Suprapubic skin (tissue), 4 donors: ENCODE measurements at regions not wholly inside any gene's neighbourhood (a gene's known extent, or its start where the extent isn't known, plus 50 kb on each side); places are given as distances from the start of the nearest gene placed in this dataset.
"Not testable (repeated sequence)": the region's sequence is repeated elsewhere in the genome, so short reads cannot be mapped to it uniquely, and the experiment has no call there.

ENCODE experiments used
- DNase-seq, 2 donors: peaks; one replicate each; pipeline ENCODE4 v3.0.0-alpha.2; 2019; ENCODE audit warnings: low spot score in 2 of 2
- H3K27ac ChIP-seq: fragments of 200-600 bp; sonication (generic); one replicate; pipeline ENCODE4 v1.5.1; 2019
- H3K27me3 ChIP-seq: fragments of 200-600 bp; sonication (generic); one replicate; pipeline ENCODE4 v1.5.1; 2019
- H3K36me3 ChIP-seq: fragments of 200-600 bp; sonication (generic); one replicate; pipeline ENCODE4 v1.5.1; 2019
- H3K4me1 ChIP-seq: fragments of 200-600 bp; sonication (generic); one replicate; pipeline ENCODE4 v1.5.1; 2019
- H3K4me3 ChIP-seq: fragments of 200-600 bp; sonication (generic); one replicate; pipeline ENCODE4 v1.5.1; 2019; ENCODE audit warnings: mild to moderate bottlenecking
- H3K9me3 ChIP-seq: fragments of 200-600 bp; sonication (generic); one replicate; pipeline ENCODE4 v1.5.1; 2019
- EP300 ChIP-seq: sonication (generic); formaldehyde crosslinking; IDR thresholded peaks from one replicate; pipeline ENCODE4 v1.6.1; 2017; ENCODE audit warnings: antibody characterized with exemption
- POLR2A ChIP-seq, 2 donors: fragments of 450-650 bp; IDR thresholded peaks; one replicate each; pipeline ENCODE4 v1.6.1; 2017; ENCODE audit warnings: antibody characterized with exemption in 2 of 2, mild to moderate bottlenecking in 2 of 2, moderate library complexity in 2 of 2
- POLR2AphosphoS5 ChIP-seq, 3 donors: sonication (generic); formaldehyde crosslinking; IDR thresholded peaks; one replicate each; pipeline ENCODE4 v1.6.1; 2017; ENCODE audit warnings: antibody characterized with exemption in 3 of 3
- WGBS: methylation state at CpG from one replicate; pipeline ENCODE4 v1.1.5; 2018; 5-methylcytosine and 5-hydroxymethylcytosine counted together
- TF ChIP-seq, protein P1 (sequence below), 2 donors: fragments of 200-600 bp in 1 of 2; fragments of 450-650 bp in 1 of 2; sonication (generic) in 1 of 2; IDR thresholded peaks; one replicate each; pipeline ENCODE4 v1.5.1; 2016 to 2019; ENCODE audit warnings: antibody characterized with exemption in 2 of 2, mild to moderate bottlenecking in 1 of 2, moderate library complexity in 1 of 2

GRCh38 chr2:173524256-173524955 is 169.7 kb downstream of the CDCA7 start:
- WGBS, result 83% methylated on average over 7 of the region's 7 CpGs
- no peak for TF ChIP-seq EP300
- TF ChIP-seq POLR2AphosphoS5 (IDR thresholded peaks at IDR 0.05), result no peak
- TF ChIP-seq, protein P1, sequence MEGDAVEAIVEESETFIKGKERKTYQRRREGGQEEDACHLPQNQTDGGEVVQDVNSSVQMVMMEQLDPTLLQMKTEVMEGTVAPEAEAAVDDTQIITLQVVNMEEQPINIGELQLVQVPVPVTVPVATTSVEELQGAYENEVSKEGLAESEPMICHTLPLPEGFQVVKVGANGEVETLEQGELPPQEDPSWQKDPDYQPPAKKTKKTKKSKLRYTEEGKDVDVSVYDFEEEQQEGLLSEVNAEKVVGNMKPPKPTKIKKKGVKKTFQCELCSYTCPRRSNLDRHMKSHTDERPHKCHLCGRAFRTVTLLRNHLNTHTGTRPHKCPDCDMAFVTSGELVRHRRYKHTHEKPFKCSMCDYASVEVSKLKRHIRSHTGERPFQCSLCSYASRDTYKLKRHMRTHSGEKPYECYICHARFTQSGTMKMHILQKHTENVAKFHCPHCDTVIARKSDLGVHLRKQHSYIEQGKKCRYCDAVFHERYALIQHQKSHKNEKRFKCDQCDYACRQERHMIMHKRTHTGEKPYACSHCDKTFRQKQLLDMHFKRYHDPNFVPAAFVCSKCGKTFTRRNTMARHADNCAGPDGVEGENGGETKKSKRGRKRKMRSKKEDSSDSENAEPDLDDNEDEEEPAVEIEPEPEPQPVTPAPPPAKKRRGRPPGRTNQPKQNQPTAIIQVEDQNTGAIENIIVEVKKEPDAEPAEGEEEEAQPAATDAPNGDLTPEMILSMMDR (IDR thresholded peaks at IDR 0.05), result no peak
- TF ChIP-seq POLR2A (IDR thresholded peaks at IDR 0.05), result no peak

GRCh38 chr2:173532732-173533531 is 178.3 kb downstream of the CDCA7 start:
- not testable (repeated sequence) for H3K27me3 ChIP-seq, DNase-seq, H3K9me3 ChIP-seq, H3K27ac ChIP-seq, H3K4me1 ChIP-seq, H3K4me3 ChIP-seq, H3K36me3 ChIP-seq
- WGBS, result 81% methylated on average over 27 of the region's 32 CpGs

More at GRCh38 chr2:173524256-173524955, 169.7 kb downstream of the CDCA7 start:
- H3K9me3 ChIP-seq, result no peaks in the 10 kb centered on the region
- H3K27me3 ChIP-seq, result no peaks in the 10 kb centered on the region
- no peak overlapping the region for H3K27ac ChIP-seq
- DNase-seq, result no peak
- H3K4me3 ChIP-seq, result no peak overlapping the region
- H3K4me1 ChIP-seq, result peaks cover 5% of the 10 kb centered on the region
- H3K36me3 ChIP-seq, result no peaks in the 10 kb centered on the region

DNA sequence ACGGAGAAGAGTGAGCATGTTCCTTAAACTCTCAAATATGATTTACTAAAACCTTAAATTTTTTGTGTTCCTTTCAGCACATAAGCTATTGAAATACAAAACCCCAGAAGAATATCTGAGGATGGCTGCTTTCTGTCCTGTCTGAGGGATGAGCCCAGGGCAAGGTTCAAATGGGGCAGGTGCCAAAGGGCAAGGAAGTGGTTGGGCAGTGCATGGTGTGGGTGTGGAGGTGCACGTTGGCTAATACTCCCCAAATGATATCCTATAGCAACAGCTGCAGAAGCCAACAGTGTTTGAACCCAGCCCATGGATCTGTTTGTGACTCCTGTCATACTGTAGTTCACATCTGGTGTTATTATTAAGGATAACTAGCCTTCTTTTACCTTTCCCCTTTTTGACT is 183.0 kb downstream of the CDCA7 start:
- Histone ChIP-seq H3K36me3 (no peaks in the 10 kb centered on the region), H3K27ac (no peak overlapping the region), H3K9me3 (no peaks in the 10 kb centered on the region), H3K4me3 (no peak overlapping the region), H3K4me1 (no peaks in the 10 kb centered on the region), H3K27me3 (no peaks in the 10 kb centered on the region)
- no peak for DNase-seq
- TF ChIP-seq POLR2A (IDR thresholded peaks at IDR 0.05), result no peak
- TF ChIP-seq EP300, result no peak
- WGBS, result 63% methylated on average over 2 of the region's 2 CpGs

GRCh38 chr2:173539615-173540014 is 184.9 kb downstream of the CDCA7 start:
- Histone ChIP-seq H3K27me3 (no peaks in the 10 kb centered on the region), H3K36me3 (no peaks in the 10 kb centered on the region), H3K27ac (no peak overlapping the region), H3K9me3 (no peaks in the 10 kb centered on the region), H3K4me1 (no peaks in the 10 kb centered on the region), H3K4me3 (no peak overlapping the region)
- no peak for TF ChIP-seq POLR2AphosphoS5 (IDR thresholded peaks at IDR 0.05)
- TF ChIP-seq, protein P1 (IDR thresholded peaks at IDR 0.05), result no peak
- no peak for TF ChIP-seq EP300
- no peak for TF ChIP-seq POLR2A (IDR thresholded peaks at IDR 0.05)
- DNase-seq, result no peak
- 97% methylated on average over 2 of the region's 2 CpGs for WGBS

DNA sequence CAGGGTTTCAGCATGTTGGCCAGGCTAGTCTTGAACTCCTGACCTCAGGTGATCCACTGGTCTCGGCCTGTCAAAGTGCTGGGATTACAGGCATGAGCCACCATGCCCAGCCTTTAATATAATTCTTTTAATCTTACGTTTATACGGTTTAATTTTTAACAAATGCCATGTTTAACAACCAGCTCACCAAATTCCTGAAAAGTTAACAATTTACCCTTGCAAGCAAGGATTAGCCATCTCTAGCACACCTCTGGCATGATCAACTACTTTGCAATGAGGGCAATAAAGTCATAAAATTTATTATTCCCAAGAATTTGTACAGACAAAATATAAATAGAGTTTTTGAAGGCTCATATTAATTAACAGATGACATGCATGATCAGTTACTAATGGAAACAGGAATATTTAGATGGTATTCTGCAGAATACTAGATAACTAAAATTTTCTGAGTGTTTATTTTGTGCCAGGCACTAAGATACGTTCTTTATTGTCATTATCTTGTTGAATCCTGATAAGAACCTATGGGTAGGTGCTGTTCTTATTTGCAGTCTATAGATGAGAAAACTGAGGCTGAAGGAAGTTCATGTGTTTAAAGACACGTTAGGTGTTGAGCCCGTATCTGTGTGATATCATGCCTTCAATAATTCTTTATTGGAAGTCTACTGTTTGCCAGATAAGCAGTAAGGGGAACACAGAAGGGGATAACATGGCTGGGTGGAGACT is 190.1 kb downstream of the CDCA7 start:
- 93% methylated on average over 6 of the region's 6 CpGs for WGBS
- Histone ChIP-seq H3K9me3 (no peaks in the 10 kb centered on the region), H3K27me3 (peaks cover 3% of the 10 kb centered on the region), H3K36me3 (no peaks in the 10 kb centered on the region), H3K4me1 (no peaks in the 10 kb centered on the region), H3K4me3 (no peak overlapping the region), H3K27ac (no peak overlapping the region)
- DNase-seq, result no peak
- no peak for TF ChIP-seq EP300
- no peak for TF ChIP-seq POLR2AphosphoS5 (IDR thresholded peaks at IDR 0.05)
- TF ChIP-seq, protein P1 (IDR thresholded peaks at IDR 0.05), result no peak
- TF ChIP-seq POLR2A (IDR thresholded peaks at IDR 0.05), result no peak

- no peak for TF ChIP-seq POLR2A (IDR thresholded peaks at IDR 0.05)
- TF ChIP-seq, protein P1 (IDR thresholded peaks at IDR 0.05), result no peak
- no peak for TF ChIP-seq EP300
- TF ChIP-seq POLR2AphosphoS5 (IDR thresholded peaks at IDR 0.05), result no peak
- WGBS, result 83% methylated on average over 3 of the region's 3 CpGs
- Histone ChIP-seq H3K36me3 (no peaks in the 10 kb centered on the region), H3K27ac (no peak overlapping the region), H3K9me3 (no peaks in the 10 kb centered on the region), H3K27me3 (peaks cover 3% of the 10 kb centered on the region), H3K4me1 (no peaks in the 10 kb centered on the region), H3K4me3 (no peak overlapping the region)
- no peak for DNase-seq
Observed at GRCh38 chr2:173545364-173545763, 190.7 kb downstream of the CDCA7 start.
